DND-41 (cell line): ENCODE measurements at regions not wholly inside any gene's neighbourhood (a gene's known extent, or its start where the extent isn't known, plus 50 kb on each side); places are given as distances from the start of the nearest gene placed in this dataset.
"Not testable (repeated sequence)": the region's sequence is repeated elsewhere in the genome, so short reads cannot be mapped to it uniquely, and the experiment has no call there.

Experiments used
- ATAC-seq: fragments of 200-7000 bp; cut with Tn5 transposase; 3 replicates; pipeline ENCODE4 v1.9.1; 2021; ENCODE audit warnings: low read depth; ENCODE audit not compliant: insufficient read depth
- DNase-seq: peaks from one replicate; pipeline ENCODE4 v3.0.0-alpha.2; 2020
- H2AFZ ChIP-seq: 2 replicates; pipeline ENCODE4 v1.6.0; 2012; ENCODE audit warnings: low read depth, low read length
- H3K27ac ChIP-seq: 2 replicates; pipeline ENCODE4 v1.5.1; 2012; ENCODE audit warnings: low read length, inconsistent platforms
- H3K27me3 ChIP-seq: fragments of 200-600 bp; sonication (generic); 2 replicates; pipeline ENCODE4 v1.6.0; 2012; ENCODE audit warnings: low read length, mild to moderate bottlenecking, inconsistent platforms; ENCODE audit not compliant: insufficient read depth, poor library complexity
- H3K36me3 ChIP-seq: 2 replicates; pipeline ENCODE4 v1.5.1; 2012; ENCODE audit warnings: low read length, inconsistent platforms; ENCODE audit not compliant: insufficient read depth
- H3K4me1 ChIP-seq: 2 replicates; pipeline ENCODE4 v1.5.1; 2012; ENCODE audit warnings: mild to moderate bottlenecking, low read length; ENCODE audit not compliant: insufficient read depth
- H3K4me2 ChIP-seq: 2 replicates; pipeline ENCODE4 v1.6.0; 2012; ENCODE audit warnings: mild to moderate bottlenecking, moderate library complexity, low read length, inconsistent platforms; ENCODE audit not compliant: insufficient read depth
- H3K4me3 ChIP-seq, 2 experiments: fragments of 200-600 bp in 1 of 2; shearing (Covaris generic) in 1 of 2; 2 replicates each; pipeline ENCODE4 v1.5.1; 2012 to 2016; ENCODE audit warnings: inconsistent platforms in 2 of 2, low read length in 2 of 2, mild to moderate bottlenecking in 2 of 2, low read depth in 1 of 2, moderate library complexity in 1 of 2
- H3K79me2 ChIP-seq: 2 replicates; pipeline ENCODE4 v1.6.0; 2012; ENCODE audit warnings: low read length, inconsistent platforms; ENCODE audit not compliant: insufficient read depth
- H3K9ac ChIP-seq: 2 replicates; pipeline ENCODE4 v1.6.0; 2012; ENCODE audit warnings: low read depth, mild to moderate bottlenecking, inconsistent platforms, low read length, moderate library complexity
- H3K9me3 ChIP-seq: 2 replicates; pipeline ENCODE4 v1.5.1; 2012; ENCODE audit warnings: low read length, moderate library complexity, mild to moderate bottlenecking, inconsistent platforms; ENCODE audit not compliant: insufficient read depth, severe bottlenecking
- H4K20me1 ChIP-seq: 2 replicates; pipeline ENCODE4 v1.6.0; 2012; ENCODE audit warnings: low read length; ENCODE audit not compliant: insufficient read depth
- CTCF ChIP-seq: IDR thresholded peaks from 2 replicates; pipeline ENCODE4 v1.5.1; 2012; ENCODE audit warnings: borderline replicate concordance, low read length, moderate library complexity, mild to moderate bottlenecking; ENCODE audit not compliant: poor library complexity, severe bottlenecking; ENCODE audit errors: extremely low read depth
- EZH2 ChIP-seq: IDR thresholded peaks from 3 replicates; pipeline ENCODE4 v1.6.1; 2012; ENCODE audit warnings: borderline replicate concordance, low read depth, mild to moderate bottlenecking, moderate library complexity, low read length, inconsistent platforms; ENCODE audit not compliant: severe bottlenecking

- ATAC-seq, result no peak
- no peak overlapping the region for H3K4me2 ChIP-seq
- DNase-seq, result no peak
- TF ChIP-seq CTCF (no peak), EZH2 (no peak)
- no peak overlapping the region for H2AFZ ChIP-seq
- H3K4me3 ChIP-seq, result no peak overlapping the region
- no peaks in the 10 kb centered on the region for H3K36me3 ChIP-seq
- H3K9me3 ChIP-seq, result no peaks in the 10 kb centered on the region
- H3K4me1 ChIP-seq, result no peaks in the 10 kb centered on the region; the same call in 1 of the 2 replicates
- no peak overlapping the region for H3K27ac ChIP-seq
- no peaks in the 10 kb centered on the region for H3K27me3 ChIP-seq
- H3K79me2 ChIP-seq, result no peaks in the 10 kb centered on the region
- no peak overlapping the region for H3K9ac ChIP-seq
- H4K20me1 ChIP-seq, result no peaks in the 10 kb centered on the region
Observed at GRCh38 chr1:213698092-213698702, 289.6 kb upstream of the PROX1 start.

GRCh38 chr1:213702703-213703102, 285.1 kb upstream of the PROX1 start:
- no peak overlapping the region for H2AFZ ChIP-seq
- H3K4me1 ChIP-seq, result no peaks in the 10 kb centered on the region; the same call in 1 of the 2 replicates
- no peak overlapping the region for H3K4me2 ChIP-seq
- no peak for TF ChIP-seq EZH2
- TF ChIP-seq CTCF, result no peak
- H3K27me3 ChIP-seq, result no peaks in the 10 kb centered on the region
- no peak for ATAC-seq
- H3K9me3 ChIP-seq, result no peaks in the 10 kb centered on the region
- H4K20me1 ChIP-seq, result no peaks in the 10 kb centered on the region
- H3K27ac ChIP-seq, result no peak overlapping the region
- H3K79me2 ChIP-seq, result no peaks in the 10 kb centered on the region
- H3K4me3 ChIP-seq, result no peak overlapping the region
- H3K36me3 ChIP-seq, result no peaks in the 10 kb centered on the region
- H3K9ac ChIP-seq, result no peak overlapping the region
- no peak for DNase-seq

- TF ChIP-seq EZH2 (no peak), CTCF (no peak)
- ATAC-seq, result no peak
- DNase-seq, result no peak
- Histone ChIP-seq H3K27me3 (no peaks in the 10 kb centered on the region), H3K79me2 (no peaks in the 10 kb centered on the region), H3K27ac (no peak overlapping the region), H3K4me1 (no peaks in the 10 kb centered on the region), H3K36me3 (no peaks in the 10 kb centered on the region), H3K9me3 (no peaks in the 10 kb centered on the region), H3K4me3 (no peak overlapping the region), H3K9ac (no peak overlapping the region), H2AFZ (no peak overlapping the region), H3K4me2 (no peak overlapping the region), H4K20me1 (no peaks in the 10 kb centered on the region)
Observed at GRCh38 chr1:213704941-213705340, 282.8 kb upstream of the PROX1 start.

GRCh38 chr1:213711833-213712490, 275.8 kb upstream of the PROX1 start:
- H3K4me3 ChIP-seq, H3K9me3 ChIP-seq, H3K27me3 ChIP-seq, H2AFZ ChIP-seq, H3K4me2 ChIP-seq, H3K36me3 ChIP-seq, H3K79me2 ChIP-seq, H3K9ac ChIP-seq, H4K20me1 ChIP-seq, H3K27ac ChIP-seq: not testable (repeated sequence)
- peaks cover 12% of the 10 kb centered on the region for H3K4me1 ChIP-seq
- DNase-seq, result peak; percentile 47
- ATAC-seq, result peak; percentile 73
